Loucy (cell line): ENCODE measurements at regions not wholly inside any gene's neighbourhood (a gene's known extent, or its start where the extent isn't known, plus 50 kb on each side); places are given as distances from the start of the nearest gene placed in this dataset.

ENCODE experiments used
- H2AFZ ChIP-seq: fragments of 200-600 bp; sonication (generic); 2 replicates; pipeline ENCODE4 v1.6.0; 2016; ENCODE audit warnings: antibody characterized with exemption, mild to moderate bottlenecking, low read length, moderate library complexity
- H3F3A ChIP-seq: fragments of 200-600 bp; 2 replicates; pipeline ENCODE4 v1.6.0; 2016; ENCODE audit warnings: antibody characterized with exemption, low read depth, mild to moderate bottlenecking
- H3K27me3 ChIP-seq: fragments of 200-600 bp; sonication (generic); 2 replicates; pipeline ENCODE4 v1.6.1; 2014; ENCODE audit warnings: low read length, mild to moderate bottlenecking; ENCODE audit not compliant: insufficient read depth, poor library complexity, severe bottlenecking
- H3K36me3 ChIP-seq: fragments of 200-600 bp; sonication (generic); 2 replicates; pipeline ENCODE4 v1.6.1; 2016; ENCODE audit warnings: low read length; ENCODE audit not compliant: insufficient read depth
- H3K4me1 ChIP-seq: fragments of 200-600 bp; sonication (generic); 2 replicates; pipeline ENCODE4 v1.5.1; 2014; ENCODE audit warnings: low read length, mild to moderate bottlenecking; ENCODE audit not compliant: insufficient read depth, poor library complexity, severe bottlenecking
- H3K4me2 ChIP-seq: fragments of 200-600 bp; sonication (generic); 2 replicates; pipeline ENCODE4 v1.6.0; 2014; ENCODE audit warnings: antibody characterized with exemption, low read length, low read depth, mild to moderate bottlenecking; ENCODE audit not compliant: poor library complexity, severe bottlenecking
- H3K4me3 ChIP-seq: fragments of 200-600 bp; sonication (generic); 2 replicates; pipeline ENCODE4 v1.5.1; 2014; ENCODE audit warnings: low read length, mild to moderate bottlenecking, mixed read lengths; ENCODE audit not compliant: poor library complexity, severe bottlenecking
- H3K79me2 ChIP-seq: fragments of 200-600 bp; sonication (generic); 2 replicates; pipeline ENCODE4 v1.6.1; 2014; ENCODE audit warnings: low read length; ENCODE audit not compliant: insufficient read depth
- H3K9ac ChIP-seq: fragments of 200-600 bp; sonication (generic); 2 replicates; pipeline ENCODE4 v1.6.0; 2014; ENCODE audit warnings: mild to moderate bottlenecking, low read depth, low read length, moderate library complexity; ENCODE audit not compliant: poor library complexity, severe bottlenecking
- H3K9me2 ChIP-seq: fragments of 200-600 bp; sonication (generic); replicated peaks from 2 replicates; pipeline ENCODE4 v1.6.1; 2016; ENCODE audit warnings: low read depth, low read length, mixed read lengths
- H3K9me3 ChIP-seq: fragments of 200-600 bp; sonication (generic); 2 replicates; pipeline ENCODE4 v1.6.1; 2014; ENCODE audit warnings: mild to moderate bottlenecking, antibody characterized with exemption, low read length, low read depth; ENCODE audit not compliant: insufficient read depth
- H4K20me1 ChIP-seq: fragments of 200-600 bp; sonication (generic); 2 replicates; pipeline ENCODE4 v1.6.0; 2014; ENCODE audit warnings: antibody characterized with exemption, low read length, mild to moderate bottlenecking; ENCODE audit not compliant: insufficient read depth, poor library complexity, severe bottlenecking
- CTCF ChIP-seq: fragments of 200-600 bp; sonication (generic); conservative IDR thresholded peaks from 2 replicates; pipeline ENCODE4 v1.5.1; 2014; ENCODE audit warnings: mild to moderate bottlenecking, antibody characterized with exemption, low read length
- EZH2phosphoT487 ChIP-seq: fragments of 200-600 bp; IDR thresholded peaks from 2 replicates; pipeline ENCODE4 v1.6.1; 2018; ENCODE audit warnings: antibody characterized with exemption, mild to moderate bottlenecking, moderate library complexity, borderline replicate concordance

- H3K36me3 ChIP-seq = no peaks in the 10 kb centered on the region
- H3K4me2 ChIP-seq = no peak overlapping the region
Measured at GRCh38 chr12:14066021-14066420, 84.6 kb upstream of the GRIN2B start.

GRCh38 chr12:14068961-14069360, 87.6 kb upstream of the GRIN2B start:
- Histone ChIP-seq H3K27me3 (no peaks in the 10 kb centered on the region), H4K20me1 (no peaks in the 10 kb centered on the region), H3F3A (no peaks in the 10 kb centered on the region), H3K9me2 (no peaks in the 10 kb centered on the region), H2AFZ (no peak overlapping the region), H3K4me3 (no peak overlapping the region), H3K4me2 (no peak overlapping the region), H3K79me2 (no peaks in the 10 kb centered on the region), H3K36me3 (no peaks in the 10 kb centered on the region), H3K4me1 (no peaks in the 10 kb centered on the region), H3K9me3 (no peaks in the 10 kb centered on the region), H3K9ac (no peak overlapping the region)
- no peak for TF ChIP-seq CTCF
- TF ChIP-seq EZH2phosphoT487 = no peak

More at GRCh38 chr12:14066021-14066420, 84.6 kb upstream of the GRIN2B start:
- Histone ChIP-seq H3F3A (no peaks in the 10 kb centered on the region), H4K20me1 (no peaks in the 10 kb centered on the region), H3K9ac (no peak overlapping the region), H2AFZ (no peak overlapping the region), H3K79me2 (no peaks in the 10 kb centered on the region), H3K27me3 (no peaks in the 10 kb centered on the region), H3K4me3 (no peak overlapping the region), H3K9me2 (no peaks in the 10 kb centered on the region), H3K9me3 (no peaks in the 10 kb centered on the region), H3K4me1 (no peaks in the 10 kb centered on the region)
- TF ChIP-seq CTCF (no peak), EZH2phosphoT487 (no peak)

GRCh38 chr12:14071833-14072232, 90.4 kb upstream of the GRIN2B start:
- Histone ChIP-seq H3K4me3 (no peak overlapping the region), H3K27me3 (no peaks in the 10 kb centered on the region)
- TF ChIP-seq CTCF (no peak), EZH2phosphoT487 (no peak)

More at GRCh38 chr12:14071833-14072232, 90.4 kb upstream of the GRIN2B start:
- Histone ChIP-seq H3K9me2 (no peaks in the 10 kb centered on the region), H3K79me2 (no peaks in the 10 kb centered on the region), H3K9me3 (no peaks in the 10 kb centered on the region), H3K36me3 (no peaks in the 10 kb centered on the region), H4K20me1 (no peaks in the 10 kb centered on the region), H3F3A (no peaks in the 10 kb centered on the region), H3K9ac (no peak overlapping the region), H3K4me2 (no peak overlapping the region), H2AFZ (no peak overlapping the region), H3K4me1 (no peaks in the 10 kb centered on the region)
